Calu3 (cell line): ENCODE measurements at regions not wholly inside any gene's neighbourhood (a gene's known extent, or its start where the extent isn't known, plus 50 kb on each side); places are given as distances from the start of the nearest gene placed in this dataset.

Source experiments
- BruUV-seq: library from RNA; stranded (reverse); fragments of 400-500 nt; replicated peaks from 2 replicates; lab custom pipeline; 2021; lab: Mats Ljungman, UMichigan
- CTCF ChIA-PET: fragments of 300-600 bp; sonication (Branson Sonifier 250); formaldehyde crosslinking; loops from one replicate; lab custom pipeline; 2022; ENCODE audit warnings: antibody characterized with exemption; lab: Charles Lee
- DNase-seq: peaks from one replicate; pipeline ENCODE4 v3.0.0; 2022
- H3K27ac Mint-ChIP-seq: one replicate; pipeline ENCODE4 v1.8.0; 2022; ENCODE audit warnings: mixed read lengths; ENCODE audit not compliant: unreplicated experiment
- H3K27me3 Mint-ChIP-seq: one replicate; pipeline ENCODE4 v1.8.0; 2022; ENCODE audit warnings: mixed read lengths; ENCODE audit not compliant: unreplicated experiment
- H3K36me3 Mint-ChIP-seq: one replicate; pipeline ENCODE4 v1.8.0; 2022; ENCODE audit warnings: mild to moderate bottlenecking, moderate library complexity, mixed read lengths; ENCODE audit not compliant: insufficient read depth, unreplicated experiment
- H3K4me1 Mint-ChIP-seq: one replicate; pipeline ENCODE4 v1.8.0; 2022; ENCODE audit warnings: mild to moderate bottlenecking, low read depth, mixed read lengths; ENCODE audit not compliant: unreplicated experiment
- H3K4me3 Mint-ChIP-seq: one replicate; pipeline ENCODE4 v1.8.0; 2022; ENCODE audit warnings: mild to moderate bottlenecking, low read depth, moderate library complexity, mixed read lengths; ENCODE audit not compliant: unreplicated experiment
- H3K9me3 Mint-ChIP-seq: one replicate; pipeline ENCODE4 v1.8.0; 2022; ENCODE audit warnings: low read depth, mixed read lengths; ENCODE audit not compliant: unreplicated experiment
- CTCF ChIP-seq: fragments of 200-600 bp; IDR thresholded peaks from one replicate; pipeline ENCODE4 v1.8.0; 2022; ENCODE audit warnings: antibody characterized with exemption; ENCODE audit not compliant: unreplicated experiment
- intact Hi-C: fragments of 100-400 bp; cut with micrococcal nuclease; formaldehyde crosslinking; loops from one replicate; pipeline ENCODE4 v1.10.0; 2022; ENCODE audit not compliant: unreplicated experiment

GRCh38 chr12:88867510-88867909, 287.2 kb upstream of the KITLG start:
- no TSS peak for BruUV-seq
- TF ChIP-seq CTCF: no peak
- Mint-ChIP-seq H3K4me1 (no peaks in the 10 kb centered on the region), H3K36me3 (no peaks in the 10 kb centered on the region), H3K9me3 (no peaks in the 10 kb centered on the region), H3K27me3 (no peaks in the 10 kb centered on the region), H3K4me3 (no peak overlapping the region), H3K27ac (no peak overlapping the region)
- no peak for DNase-seq
- CTCF ChIA-PET: interaction anchor here (1.7 kb wide), 1 partner anchor 13 kb away, joined by 5 read pairs; no protein-coding TSS in a partner anchor
- intact Hi-C loops: no loop called here

GRCh38 chr12:88866881-88867280, 286.6 kb upstream of the KITLG start:
- no peak overlapping the region for H3K4me3 Mint-ChIP-seq
- intact Hi-C loops: no loop called here
- H3K9me3 Mint-ChIP-seq: no peaks in the 10 kb centered on the region
- no peaks in the 10 kb centered on the region for H3K36me3 Mint-ChIP-seq
- no peaks in the 10 kb centered on the region for H3K27me3 Mint-ChIP-seq
- no peak overlapping the region for H3K27ac Mint-ChIP-seq
- no peak for DNase-seq
- no peak for TF ChIP-seq CTCF
- no peaks in the 10 kb centered on the region for H3K4me1 Mint-ChIP-seq
- BruUV-seq: no TSS peak
- CTCF ChIA-PET: interaction anchor here (1.7 kb wide), 1 partner anchor 12 kb away, joined by 5 read pairs; no protein-coding TSS in a partner anchor

- no TSS peak for BruUV-seq
- no peaks in the 10 kb centered on the region for H3K36me3 Mint-ChIP-seq
- DNase-seq: no peak
- no peak overlapping the region for H3K27ac Mint-ChIP-seq
- H3K9me3 Mint-ChIP-seq: no peaks in the 10 kb centered on the region
- intact Hi-C loops: no loop called here
- H3K27me3 Mint-ChIP-seq: no peaks in the 10 kb centered on the region
- H3K4me1 Mint-ChIP-seq: no peaks in the 10 kb centered on the region
- no peak overlapping the region for H3K4me3 Mint-ChIP-seq
- no peak for TF ChIP-seq CTCF
- CTCF ChIA-PET: no interaction called here
Measured at GRCh38 chr12:88865537-88865936, 285.3 kb upstream of the KITLG start.

GRCh38 chr12:88860851-88861250, 280.6 kb upstream of the KITLG start:
- BruUV-seq: no TSS peak
- intact Hi-C loops: no loop called here
- DNase-seq: no peak
- Mint-ChIP-seq H3K27ac (no peak overlapping the region), H3K27me3 (no peaks in the 10 kb centered on the region), H3K9me3 (no peaks in the 10 kb centered on the region), H3K36me3 (no peaks in the 10 kb centered on the region), H3K4me1 (peaks cover 7% of the 10 kb centered on the region), H3K4me3 (no peak overlapping the region)
- CTCF ChIA-PET: interaction anchor here (0.6 kb wide), 1 partner anchor 54 kb away, joined by 3 read pairs; no protein-coding TSS in a partner anchor
- TF ChIP-seq CTCF: no peak
